AG09319 (cell line): ENCODE measurements at regions not wholly inside any gene's neighbourhood (a gene's known extent, or its start where the extent isn't known, plus 50 kb on each side); places are given as distances from the start of the nearest gene placed in this dataset.

Experiments
- DNase-seq: peaks from one replicate; pipeline ENCODE4 v3.0.0-alpha.2; 2010; ENCODE audit warnings: low read depth; ENCODE audit errors: extremely low read depth
- TF ChIP-seq, protein P1 (sequence below): IDR thresholded peaks from 2 replicates; pipeline ENCODE4 v1.5.1; 2011; ENCODE audit warnings: low read depth, mild to moderate bottlenecking, inconsistent platforms, low read length, moderate library complexity

DNA sequence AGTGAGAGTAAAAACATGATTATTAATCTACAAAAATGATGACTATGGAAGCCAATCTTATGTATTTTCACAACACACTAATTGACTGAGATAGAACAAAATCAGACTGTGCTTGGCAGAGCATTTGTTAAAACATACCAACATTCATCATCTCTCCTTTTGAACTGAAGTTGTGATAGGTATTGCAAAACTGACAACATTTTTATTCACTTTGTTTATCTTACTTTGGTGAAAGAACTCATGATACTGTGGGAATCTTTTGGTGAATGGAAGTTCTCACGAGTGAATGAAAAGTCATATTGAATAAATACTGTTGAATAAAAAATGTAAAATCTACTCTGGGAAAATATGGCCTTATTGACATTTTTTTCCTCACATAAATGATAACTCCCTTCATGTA lies 1430.2 kb upstream of the PIK3C3 start:
- no peak for DNase-seq
- TF ChIP-seq, protein P1, sequence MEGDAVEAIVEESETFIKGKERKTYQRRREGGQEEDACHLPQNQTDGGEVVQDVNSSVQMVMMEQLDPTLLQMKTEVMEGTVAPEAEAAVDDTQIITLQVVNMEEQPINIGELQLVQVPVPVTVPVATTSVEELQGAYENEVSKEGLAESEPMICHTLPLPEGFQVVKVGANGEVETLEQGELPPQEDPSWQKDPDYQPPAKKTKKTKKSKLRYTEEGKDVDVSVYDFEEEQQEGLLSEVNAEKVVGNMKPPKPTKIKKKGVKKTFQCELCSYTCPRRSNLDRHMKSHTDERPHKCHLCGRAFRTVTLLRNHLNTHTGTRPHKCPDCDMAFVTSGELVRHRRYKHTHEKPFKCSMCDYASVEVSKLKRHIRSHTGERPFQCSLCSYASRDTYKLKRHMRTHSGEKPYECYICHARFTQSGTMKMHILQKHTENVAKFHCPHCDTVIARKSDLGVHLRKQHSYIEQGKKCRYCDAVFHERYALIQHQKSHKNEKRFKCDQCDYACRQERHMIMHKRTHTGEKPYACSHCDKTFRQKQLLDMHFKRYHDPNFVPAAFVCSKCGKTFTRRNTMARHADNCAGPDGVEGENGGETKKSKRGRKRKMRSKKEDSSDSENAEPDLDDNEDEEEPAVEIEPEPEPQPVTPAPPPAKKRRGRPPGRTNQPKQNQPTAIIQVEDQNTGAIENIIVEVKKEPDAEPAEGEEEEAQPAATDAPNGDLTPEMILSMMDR, result no peak

DNA sequence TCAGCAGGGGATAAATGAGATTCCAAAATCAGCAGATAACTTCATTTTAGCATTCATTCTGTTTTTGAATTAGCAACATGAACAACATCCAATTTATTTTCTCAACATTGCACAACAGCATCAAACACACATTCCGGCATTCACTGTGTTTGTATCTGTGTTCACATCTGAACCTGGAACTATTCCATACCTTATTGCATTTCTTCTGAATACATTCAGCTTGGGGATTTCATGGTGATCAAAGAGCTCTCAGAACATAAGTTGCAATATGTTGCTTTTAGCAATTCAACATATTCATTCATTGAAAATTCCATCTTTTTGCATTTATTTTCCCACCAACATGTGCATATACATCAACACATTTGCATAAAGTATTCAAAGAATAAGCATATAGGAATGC lies 1431.7 kb upstream of the PIK3C3 start:
- TF ChIP-seq, protein P1, result no peak
- DNase-seq, result no peak

DNA sequence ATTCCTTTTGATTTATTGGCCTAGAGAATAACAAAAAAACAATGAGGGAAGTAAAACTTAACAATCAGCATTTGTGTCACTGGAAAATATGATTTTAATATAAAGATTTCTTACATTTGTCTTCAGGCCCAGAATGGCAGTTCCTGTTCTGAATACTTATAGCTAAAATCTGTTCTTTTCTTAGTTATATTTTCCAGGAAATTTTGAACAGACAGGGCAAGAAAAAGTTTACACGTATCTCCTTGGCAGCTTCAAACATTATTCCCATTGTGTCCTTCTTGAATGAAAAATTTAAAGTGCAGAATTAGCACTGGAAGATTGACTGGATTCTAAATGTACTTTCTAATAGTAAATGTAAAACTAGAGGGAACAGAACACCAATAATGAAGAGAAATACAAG lies 1454.0 kb upstream of the PIK3C3 start:
- DNase-seq, result no peak
- TF ChIP-seq, protein P1, result no peak

DNA sequence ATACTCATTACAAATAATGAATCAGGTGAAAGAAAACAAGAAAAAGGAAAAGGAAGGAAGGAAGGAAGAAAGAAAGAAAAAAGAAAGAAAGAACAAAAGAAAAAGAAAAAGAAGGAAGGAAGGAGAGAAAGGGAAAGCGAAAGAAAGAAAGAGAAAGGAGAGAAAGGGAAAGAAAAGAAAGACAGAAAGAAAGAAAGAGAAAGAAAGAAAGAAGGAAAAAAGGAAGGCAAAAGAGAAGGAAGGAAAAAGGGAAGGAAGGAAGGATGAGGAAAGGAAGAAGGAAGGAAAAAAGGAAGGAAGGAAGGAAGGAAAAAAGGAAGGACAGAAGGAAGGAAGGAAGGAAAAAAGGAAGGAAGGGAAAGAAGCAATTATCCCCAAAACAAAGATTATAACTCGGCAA lies 1460.4 kb upstream of the PIK3C3 start:
- TF ChIP-seq, protein P1, result no peak

DNA sequence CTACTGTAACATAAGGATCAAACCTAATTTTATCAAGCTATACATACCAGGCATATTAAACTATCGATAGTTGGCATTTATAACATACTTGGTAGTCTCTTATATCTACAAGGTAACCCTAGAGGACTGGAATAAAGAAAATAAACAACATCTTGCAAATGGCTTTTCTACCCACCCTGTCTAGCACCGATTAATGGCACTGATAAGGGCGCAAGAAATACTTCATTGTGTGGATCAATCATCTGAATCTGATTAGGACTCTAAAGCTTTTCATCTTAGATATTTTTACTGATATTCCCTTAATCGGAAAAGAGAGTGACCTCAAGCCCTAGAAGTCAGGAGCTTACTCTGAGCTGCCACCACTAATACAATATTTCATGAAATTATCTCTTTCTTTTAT lies 1461.7 kb upstream of the PIK3C3 start:
- DNase-seq, result no peak
- TF ChIP-seq, protein P1, result no peak

More for the DNA sequence above, 1460.4 kb upstream of the PIK3C3 start:
- no peak for DNase-seq

DNA sequence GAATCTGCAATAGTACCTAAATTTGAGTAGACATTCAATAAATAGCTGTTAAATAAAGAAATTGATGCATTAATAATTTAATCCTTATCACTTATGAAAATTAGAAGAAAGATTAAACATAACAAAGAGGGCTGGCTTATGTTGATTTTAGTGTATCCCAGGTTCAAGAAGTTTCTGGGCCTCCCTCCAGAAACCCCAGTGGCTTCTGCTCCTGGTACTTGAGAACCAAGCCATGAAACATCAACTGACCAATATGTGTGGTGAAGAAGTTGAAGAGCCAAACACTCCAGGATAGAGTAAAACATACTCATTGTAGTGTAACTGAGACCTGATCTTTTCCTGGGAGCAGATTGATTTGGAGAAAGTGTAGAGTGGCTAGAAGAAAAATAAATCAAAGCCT lies 1465.7 kb upstream of the PIK3C3 start:
- TF ChIP-seq, protein P1, result no peak
- DNase-seq, result no peak

DNA sequence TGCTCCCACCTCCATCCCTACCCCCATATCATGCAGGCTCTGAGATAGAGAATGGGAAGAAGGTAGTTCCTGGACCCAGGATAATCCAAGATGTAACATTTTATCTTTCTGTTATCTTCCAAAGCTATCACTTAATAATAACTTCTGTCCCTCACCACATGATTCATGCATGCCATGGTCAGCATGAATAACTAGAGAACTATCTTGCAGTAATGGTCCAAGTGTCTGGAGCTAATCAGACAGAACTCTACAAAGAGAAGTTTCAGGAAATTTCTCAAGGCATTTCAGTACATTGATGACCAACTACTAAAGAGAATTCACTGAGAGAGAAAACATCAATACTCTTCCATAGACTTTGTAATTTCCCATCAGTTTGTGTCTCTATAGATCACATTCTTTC lies 1469.7 kb upstream of the PIK3C3 start:
- TF ChIP-seq, protein P1, result no peak
- DNase-seq, result no peak
